ELF-1 (cell line): ENCODE measurements at regions not wholly inside any gene's neighbourhood (a gene's known extent, or its start where the extent isn't known, plus 50 kb on each side); places are given as distances from the start of the nearest gene placed in this dataset.

ENCODE experiments used
- DNase-seq: peaks from one replicate; pipeline ENCODE4 v3.0.0-alpha.2; 2016; ENCODE audit warnings: low read depth, low spot score

DNA sequence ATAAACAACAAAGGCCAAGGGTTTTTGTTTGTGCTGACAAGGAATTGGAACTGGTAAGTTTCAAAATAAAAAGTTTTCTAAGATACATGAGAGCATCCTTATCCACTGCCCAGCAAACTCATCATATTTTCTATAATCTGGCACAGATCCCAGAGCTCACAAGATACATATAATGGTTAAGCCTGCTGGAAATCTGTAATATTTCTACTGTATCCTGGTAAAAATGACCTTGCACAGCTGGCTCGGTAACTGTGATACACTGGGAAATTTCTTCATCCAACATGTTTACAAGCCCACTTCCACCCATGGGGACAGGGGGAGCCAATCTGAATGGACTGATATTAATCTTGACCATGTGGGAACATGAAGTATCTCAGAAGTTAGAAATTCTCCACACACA lies 425.4 kb upstream of the MMADHC start:
- no peak for DNase-seq

DNA sequence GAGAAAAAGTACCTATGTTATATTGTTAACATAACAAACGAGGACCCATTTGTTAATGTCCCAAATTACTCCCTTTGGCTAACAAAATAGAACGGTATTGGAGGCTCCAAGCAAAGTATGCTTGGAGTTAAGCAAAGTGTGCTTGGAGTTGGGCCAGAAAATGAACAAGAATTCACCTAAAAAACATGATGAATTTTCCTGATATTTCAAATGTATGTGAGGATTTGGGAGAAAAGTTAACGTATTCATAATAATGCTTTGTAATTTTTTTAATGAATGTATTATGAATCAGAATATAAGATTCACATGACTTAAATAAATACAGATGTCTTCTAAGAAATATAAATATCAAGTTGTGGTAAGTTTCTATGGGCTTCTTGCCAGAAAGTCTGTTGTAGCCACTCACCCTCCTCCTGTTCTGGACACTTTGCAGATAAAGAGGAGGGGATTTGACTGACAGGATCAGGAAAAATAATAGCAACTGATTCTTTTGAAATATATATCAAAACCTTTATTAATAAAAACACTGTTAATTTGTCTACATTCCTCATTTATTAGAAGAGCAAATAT lies 423.7 kb upstream of the MMADHC start:
- no peak for DNase-seq

- no peak for DNase-seq
Measured at GRCh38 chr2:150008901-150009300, 421.3 kb upstream of the MMADHC start.

DNA sequence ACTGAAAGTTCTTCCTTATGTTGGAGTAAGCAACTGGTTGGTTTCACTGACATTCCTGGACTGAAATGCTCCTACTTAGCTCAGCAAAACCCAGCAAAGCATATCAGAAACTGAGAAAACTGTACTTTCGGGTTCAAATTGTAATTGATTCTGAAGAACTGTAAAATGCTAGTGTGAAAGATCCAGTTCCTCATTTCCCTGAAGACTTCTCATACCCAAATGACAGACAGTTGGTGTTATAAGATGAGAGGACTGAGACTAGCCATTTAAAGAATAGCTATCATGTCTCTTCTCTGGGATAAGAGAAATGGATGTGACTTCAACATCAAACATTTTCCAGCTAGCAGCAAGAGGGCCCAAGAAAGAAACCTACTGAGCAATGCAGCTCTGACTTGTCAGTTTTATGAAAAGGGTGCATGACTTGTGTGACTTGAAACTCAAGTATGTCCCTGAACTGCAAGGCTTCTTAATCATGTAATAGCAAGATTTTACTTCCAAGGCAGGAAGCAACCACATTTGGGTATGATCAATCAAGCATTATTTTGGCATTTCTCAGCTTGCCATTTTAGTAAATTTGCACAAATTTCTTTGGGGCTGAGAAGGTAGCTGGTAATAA lies 420.3 kb upstream of the MMADHC start:
- no peak for DNase-seq

DNA sequence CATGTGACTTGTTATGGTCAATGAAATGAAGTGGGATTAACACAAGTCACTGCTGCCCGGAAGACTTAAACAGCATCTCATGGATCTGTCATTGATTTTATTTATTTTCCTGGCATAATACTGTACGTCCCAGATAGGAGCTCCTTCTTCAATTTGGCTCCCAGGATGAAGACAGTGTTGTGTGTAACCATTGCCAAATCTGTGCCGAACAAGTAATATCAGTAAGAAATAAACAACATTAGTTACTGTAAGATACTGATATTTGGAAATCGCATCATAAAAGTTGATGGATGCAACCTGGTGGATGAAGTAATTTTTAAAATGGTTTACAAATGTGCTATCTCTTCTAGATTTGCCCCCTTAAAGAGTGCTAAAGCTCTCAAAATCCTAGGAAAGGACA lies 419.0 kb upstream of the MMADHC start:
- DNase-seq, result no peak

GRCh38 chr2:150003544-150003943 lies 416.0 kb upstream of the MMADHC start:
- DNase-seq, result no peak

GRCh38 chr2:150001788-150002187 lies 414.2 kb upstream of the MMADHC start:
- no peak for DNase-seq

- DNase-seq, result no peak
Measured at GRCh38 chr2:149996901-149997300, 409.3 kb upstream of the MMADHC start.

DNA sequence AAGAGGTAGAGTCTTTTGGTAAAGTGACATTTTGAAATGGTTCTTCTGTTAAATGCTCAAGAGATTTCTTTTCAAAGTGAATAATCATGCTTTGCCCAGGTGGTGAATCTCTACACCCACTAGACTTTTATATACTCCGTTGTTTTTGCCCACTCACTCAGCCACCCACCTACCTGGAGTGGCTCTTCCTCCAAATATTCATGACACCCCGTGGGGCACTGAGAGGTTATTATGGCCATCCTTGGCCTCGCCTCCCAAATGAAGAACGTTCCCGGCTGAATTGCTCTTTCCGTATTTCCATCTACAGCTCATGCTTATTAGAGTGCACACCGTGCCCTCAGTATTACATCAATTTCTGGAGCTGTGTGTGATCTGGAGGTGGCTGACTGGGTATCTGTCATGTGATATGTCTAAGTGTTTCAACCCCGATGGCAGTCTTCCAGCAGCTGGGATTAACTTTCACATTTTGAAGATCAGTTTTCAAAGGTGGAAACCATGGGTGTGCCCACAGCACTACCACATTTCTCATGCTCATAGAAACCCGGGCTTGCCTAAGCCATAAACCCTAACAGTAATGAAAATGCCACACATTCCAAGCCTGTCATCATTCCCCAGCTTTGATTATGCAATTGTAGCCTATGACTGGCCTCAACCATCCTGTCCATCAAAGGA lies 406.6 kb upstream of the MMADHC start:
- peak; percentile 3 for DNase-seq

DNA sequence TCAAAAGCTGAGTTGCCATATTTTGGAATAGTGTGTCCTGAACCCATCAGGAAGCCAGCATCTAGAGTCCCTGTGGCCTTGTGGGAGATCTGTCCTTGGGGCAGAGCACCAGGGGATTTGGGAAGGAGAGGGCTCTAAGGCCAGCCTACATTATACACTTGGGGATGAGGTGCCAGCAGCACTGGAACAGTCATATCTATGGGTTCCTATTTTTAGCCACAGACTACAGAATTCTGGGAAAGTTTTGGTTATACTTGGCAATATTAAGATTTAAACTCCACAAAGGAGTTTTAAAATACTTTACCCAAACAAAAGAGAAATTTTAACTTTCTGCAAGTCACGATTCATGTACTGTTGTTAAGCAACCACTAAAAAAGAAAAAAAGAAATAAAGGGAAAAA lies 405.7 kb upstream of the MMADHC start:
- no peak for DNase-seq

DNA sequence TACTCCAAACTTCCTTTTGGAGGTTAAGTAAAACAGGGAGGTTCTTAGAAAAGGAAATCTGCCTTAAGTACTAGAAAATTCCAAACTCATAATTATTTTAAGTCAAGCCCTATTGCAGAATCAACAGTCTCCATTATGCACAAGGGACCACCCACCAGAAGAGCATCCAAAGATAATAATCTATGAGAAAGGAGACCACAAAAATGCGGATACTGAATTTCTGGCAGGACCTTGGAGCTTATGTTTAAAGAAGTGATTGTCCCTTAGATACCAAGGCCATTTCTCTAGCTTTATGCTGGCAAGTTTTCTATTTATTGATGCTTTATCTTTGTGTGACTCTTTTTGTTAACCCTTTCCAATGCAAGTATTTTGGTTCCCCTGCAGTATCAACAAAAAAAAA lies 404.0 kb upstream of the MMADHC start:
- no peak for DNase-seq

DNA sequence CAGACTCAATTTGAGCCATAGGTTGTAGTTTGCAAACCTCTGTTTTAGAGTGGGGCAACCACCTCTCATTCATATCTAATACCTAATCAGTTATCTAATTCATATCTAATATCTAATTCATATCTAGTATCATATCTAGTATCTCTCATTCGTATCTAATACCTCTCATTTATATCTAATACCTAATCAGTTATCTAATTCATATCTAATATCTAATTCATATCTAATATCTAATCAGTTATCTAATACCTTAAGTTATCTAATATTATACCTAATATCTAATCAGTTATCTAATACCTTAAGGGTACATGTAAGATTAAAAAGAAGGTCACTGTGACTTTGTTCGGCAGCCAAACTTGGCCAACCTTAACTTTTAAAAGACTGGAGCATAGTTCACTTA lies 403.4 kb upstream of the MMADHC start:
- no peak for DNase-seq

DNA sequence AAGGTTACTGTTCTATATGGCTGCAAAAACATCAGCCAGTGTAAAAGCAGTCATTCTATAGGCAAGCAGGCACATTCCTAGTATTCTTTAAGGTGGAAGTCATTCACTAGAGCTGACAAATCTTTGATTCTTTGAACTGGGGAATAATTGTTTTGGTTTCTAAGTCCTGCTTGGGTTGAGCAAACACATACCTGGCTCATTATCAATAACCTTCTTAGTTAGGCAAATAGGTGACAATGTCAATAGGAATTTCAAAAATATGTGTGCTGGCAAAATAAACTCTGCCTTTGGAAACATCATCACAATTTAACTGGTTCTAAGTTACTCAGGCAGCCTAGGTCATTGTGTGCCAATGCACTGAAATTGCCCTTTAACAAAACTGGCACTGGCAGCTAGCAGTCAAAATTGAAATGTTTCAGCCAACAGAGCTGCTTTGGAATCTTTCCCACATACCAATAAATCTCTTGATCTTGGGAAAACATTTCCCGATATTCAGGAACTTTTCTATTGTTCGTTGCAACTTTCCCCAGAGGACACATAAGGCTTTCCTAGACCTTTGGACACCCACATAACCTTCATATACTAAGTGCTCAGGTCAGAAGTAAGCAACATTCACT lies 402.0 kb upstream of the MMADHC start:
- no peak for DNase-seq

DNA sequence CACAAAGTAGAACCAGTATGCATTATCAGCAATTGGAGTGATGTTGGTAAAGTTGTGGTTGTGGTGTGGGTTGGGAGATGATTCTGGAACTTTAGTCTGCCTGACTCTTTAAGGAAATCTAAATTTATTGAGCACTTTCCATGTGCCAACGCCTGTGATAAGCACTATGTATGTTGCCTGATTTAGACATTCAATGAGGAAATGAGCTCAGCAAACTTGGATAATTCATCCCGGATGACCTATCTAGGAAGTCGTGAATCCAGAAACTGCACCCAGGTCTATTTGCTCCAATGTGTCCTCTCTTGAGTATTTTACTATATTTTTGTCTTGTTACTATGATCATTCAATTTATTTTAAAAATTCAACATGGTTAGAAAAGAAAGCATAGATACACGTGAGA lies 400.8 kb upstream of the MMADHC start:
- DNase-seq, result no peak

- no peak for DNase-seq
Measured at GRCh38 chr2:149986861-149987260, 399.3 kb upstream of the MMADHC start.

DNA sequence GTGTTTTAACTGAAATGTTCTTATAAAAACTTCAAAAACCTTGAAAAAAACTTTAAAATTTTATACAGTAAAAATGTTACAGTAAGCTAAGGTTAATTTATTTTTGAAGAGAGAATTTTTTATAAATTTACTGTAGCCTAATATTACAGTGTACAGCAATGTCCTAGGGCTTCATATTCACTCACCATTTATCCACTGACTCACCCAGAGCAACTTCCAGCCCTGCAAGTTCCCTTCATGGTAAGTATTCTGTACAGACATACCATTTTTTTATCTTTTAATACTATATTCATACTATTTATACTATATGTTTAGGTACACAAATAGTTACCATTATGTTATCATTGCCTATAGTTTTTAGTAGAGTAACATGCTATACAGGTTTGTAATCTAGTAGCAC lies 396.7 kb upstream of the MMADHC start:
- no peak for DNase-seq

GRCh38 chr2:149972066-149972465 lies 384.5 kb upstream of the MMADHC start:
- DNase-seq, result no peak

DNA sequence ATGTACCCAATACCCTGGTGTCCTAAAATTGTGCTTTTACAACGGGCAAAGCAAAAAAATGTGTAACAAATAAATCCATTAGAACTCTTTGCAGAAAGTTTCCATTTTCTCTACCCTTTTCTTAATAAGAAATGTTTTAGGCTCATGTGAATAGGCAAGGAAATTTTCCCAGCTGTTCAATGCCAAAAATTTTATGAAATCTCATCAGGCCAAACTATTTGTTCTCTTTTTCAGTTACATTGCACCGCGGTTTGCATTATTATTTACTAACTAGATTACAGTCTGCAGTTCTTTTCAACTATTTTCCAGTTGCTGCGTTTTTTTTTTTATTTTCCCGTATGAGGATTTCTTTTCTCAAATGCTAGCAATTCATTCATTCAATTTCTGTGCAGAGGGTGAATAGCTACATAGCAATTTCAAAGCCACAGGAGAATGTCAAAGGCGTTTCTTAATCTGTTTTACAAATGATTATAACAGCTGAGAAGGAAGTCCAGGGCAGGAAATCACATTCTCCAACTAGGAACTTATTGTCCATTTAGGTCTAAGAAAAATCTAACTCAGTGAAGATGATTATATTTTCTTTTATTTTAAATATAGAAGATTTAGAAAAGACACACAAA lies 367.5 kb upstream of the MMADHC start:
- DNase-seq, result no peak

- no peak for DNase-seq
Measured at GRCh38 chr2:149953627-149954026, 366.1 kb upstream of the MMADHC start.

GRCh38 chr2:149931486-149931885 lies 343.9 kb upstream of the MMADHC start:
- DNase-seq, result peak; percentile 8

DNA sequence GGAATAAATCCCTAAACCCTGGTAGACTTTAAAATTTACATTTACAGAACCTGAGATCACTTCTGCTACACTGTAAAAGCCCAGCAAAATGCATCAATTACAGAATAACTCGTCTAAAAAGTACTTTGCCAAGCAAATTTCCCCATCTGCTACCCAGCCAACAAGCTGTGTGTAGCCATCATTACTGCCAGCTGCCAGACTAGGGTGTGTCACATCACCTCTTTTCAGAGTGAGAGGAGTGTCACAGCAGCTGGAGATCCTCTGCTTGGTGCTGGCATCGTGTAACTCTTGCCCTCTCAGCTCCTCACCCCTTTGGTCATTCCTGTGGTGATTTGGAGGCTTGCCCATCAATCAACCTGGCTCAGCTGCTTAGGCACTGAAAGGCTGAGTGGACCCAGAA lies 340.4 kb upstream of the MMADHC start:
- DNase-seq, result no peak

GRCh38 chr2:149926149-149926548 lies 338.6 kb upstream of the MMADHC start:
- DNase-seq, result no peak
